ENCODE measurements at regions not wholly inside any gene's neighbourhood (a gene's known extent, or its start where the extent isn't known, plus 50 kb on each side); places are given as distances from the start of the nearest gene placed in this dataset.

- Histone ChIP-seq H3K4me1 (ENCODE audit: insufficient read depth) (no peaks in the 10 kb centered on the region), H4K20me1 (ENCODE audit: insufficient read depth) (no peaks in the 10 kb centered on the region), H3F3A (ENCODE audit: insufficient read depth) (0 out of 2 replicates have a peak, but pooled peaks cover 5% of the 10 kb centered on the region), H3K4me3 (no peak overlapping the region), H3K9ac (no peak overlapping the region), H3K9me2 (ENCODE audit: insufficient read depth) (no peaks in the 10 kb centered on the region), H3K79me2 (ENCODE audit: insufficient read depth) (no peaks in the 10 kb centered on the region), H3K9me3 (ENCODE audit: low read depth) (no peaks in the 10 kb centered on the region), H3K4me2 (ENCODE audit: unreplicated experiment) (no peak overlapping the region), H3K27ac (no peak overlapping the region), H3K27me3 (replicated peaks; ENCODE audit: insufficient read depth) (no peaks in the 10 kb centered on the region), H3K36me3 (ENCODE audit: low read depth) (no peaks in the 10 kb centered on the region), H2AFZ (no peak overlapping the region)
- DNase-seq: no peak
- WGBS, 2 experiments (ENCODE audit: low coverage in 1 of 2, low lambda C conversion rate in 2 of 2, missing lambda C conversion rate in 2 of 2): 44 to 47% methylated on average over 3 of the region's 3 CpGs
- in situ Hi-C loops (cut with MboI): no loop called here
- TF ChIP-seq EZH2phosphoT487 (IDR thresholded peaks at IDR 0.05; ENCODE audit: insufficient read depth, low read depth) (no peak), EZH2 (IDR thresholded peaks at IDR 0.05; ENCODE audit: insufficient read depth, poor library complexity, severe bottlenecking) (no peak)
Measured at GRCh38 chr4:155590796-155591585, 75.7 kb upstream of the GUCY1A1 start.

DNA sequence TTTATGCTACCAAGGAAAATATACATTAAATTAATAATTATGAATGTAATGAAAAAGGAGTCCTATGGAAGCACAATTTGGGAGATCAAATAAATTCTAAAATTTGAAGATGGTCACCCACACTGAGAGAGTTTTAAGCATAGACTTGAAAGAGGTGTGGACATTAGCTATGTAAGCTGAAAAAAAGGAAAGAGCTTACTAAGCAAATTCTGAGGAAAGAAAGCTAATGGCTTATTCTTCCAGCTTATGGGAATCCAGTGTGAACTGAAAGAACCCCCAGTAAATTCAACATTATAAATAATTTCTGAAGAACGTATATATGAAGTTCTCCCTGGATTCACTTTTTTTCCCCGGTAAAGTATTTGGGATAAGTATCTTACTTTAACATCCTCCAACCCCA lies 78.2 kb upstream of the GUCY1A1 start:
- no peaks in the 10 kb centered on the region for H3K79me2 ChIP-seq (ENCODE audit: insufficient read depth)
- in situ Hi-C loops (cut with MboI): no loop called here
- no peak overlapping the region for H3K4me3 ChIP-seq
- H3K27ac ChIP-seq: no peak overlapping the region
- TF ChIP-seq EZH2 (IDR thresholded peaks at IDR 0.05; ENCODE audit: insufficient read depth, poor library complexity, severe bottlenecking) (no peak), EZH2phosphoT487 (IDR thresholded peaks at IDR 0.05; ENCODE audit: insufficient read depth, low read depth) (no peak)
- H2AFZ ChIP-seq: no peak overlapping the region
- no peaks in the 10 kb centered on the region for H3K36me3 ChIP-seq (ENCODE audit: low read depth)
- H3K9ac ChIP-seq: no peak overlapping the region
- H4K20me1 ChIP-seq (ENCODE audit: insufficient read depth): no peaks in the 10 kb centered on the region
- H3K27me3 ChIP-seq (replicated peaks; ENCODE audit: insufficient read depth): no peaks in the 10 kb centered on the region
- H3K4me1 ChIP-seq (ENCODE audit: insufficient read depth): 0 out of 2 replicates have a peak, but pooled peaks cover under 1% of the 10 kb centered on the region
- H3K9me3 ChIP-seq (ENCODE audit: low read depth): no peaks in the 10 kb centered on the region
- 53 to 65% methylated on average over 2 of the region's 2 CpGs for WGBS, 2 experiments (ENCODE audit: low coverage in 1 of 2, low lambda C conversion rate in 2 of 2, missing lambda C conversion rate in 2 of 2)
- DNase-seq: no peak
- no peak overlapping the region for H3K4me2 ChIP-seq (ENCODE audit: unreplicated experiment)
- no peaks in the 10 kb centered on the region for H3K9me2 ChIP-seq (ENCODE audit: insufficient read depth)
- peaks cover 8% of the 10 kb centered on the region for H3F3A ChIP-seq (ENCODE audit: insufficient read depth)

DNA sequence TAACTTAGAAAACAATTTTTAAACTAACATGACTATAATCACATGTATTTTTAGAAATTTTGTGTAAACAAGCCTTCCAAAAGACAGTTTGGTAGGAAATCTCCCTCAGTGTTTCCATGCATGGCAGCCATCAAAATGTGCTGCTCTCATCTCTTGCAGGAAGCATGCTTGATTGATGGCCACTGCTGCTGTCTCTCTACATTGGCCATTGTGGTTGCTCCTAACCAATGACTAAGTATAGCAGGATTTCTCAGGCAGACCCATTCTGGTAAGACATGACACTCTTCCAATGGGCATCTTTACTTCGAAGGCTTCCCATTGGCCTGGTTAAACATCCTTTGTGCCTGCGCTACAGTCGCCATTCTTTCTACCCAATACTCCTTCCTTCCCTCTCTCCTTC lies 78.9 kb upstream of the GUCY1A1 start:
- Histone ChIP-seq H3K4me3 (no peak overlapping the region), H3K4me2 (ENCODE audit: unreplicated experiment) (no peak overlapping the region), H3K79me2 (ENCODE audit: insufficient read depth) (no peaks in the 10 kb centered on the region), H3K27ac (no peak overlapping the region), H3K36me3 (ENCODE audit: low read depth) (no peaks in the 10 kb centered on the region), H3K9me3 (ENCODE audit: low read depth) (no peaks in the 10 kb centered on the region), H4K20me1 (ENCODE audit: insufficient read depth) (no peaks in the 10 kb centered on the region), H2AFZ (no peak overlapping the region), H3K27me3 (replicated peaks; ENCODE audit: insufficient read depth) (no peaks in the 10 kb centered on the region), H3K9ac (no peak overlapping the region), H3K4me1 (ENCODE audit: insufficient read depth) (0 out of 2 replicates have a peak, but pooled peaks cover 7% of the 10 kb centered on the region), H3K9me2 (ENCODE audit: insufficient read depth) (no peaks in the 10 kb centered on the region), H3F3A (ENCODE audit: insufficient read depth) (peaks cover 10% of the 10 kb centered on the region)
- 82 to 91% methylated on average over 3 of the region's 3 CpGs for WGBS, 2 experiments (ENCODE audit: low coverage in 1 of 2, low lambda C conversion rate in 2 of 2, missing lambda C conversion rate in 2 of 2)
- no peak for DNase-seq
- no peak for TF ChIP-seq EZH2 (IDR thresholded peaks at IDR 0.05; ENCODE audit: insufficient read depth, poor library complexity, severe bottlenecking)
- no peak for TF ChIP-seq EZH2phosphoT487 (IDR thresholded peaks at IDR 0.05; ENCODE audit: insufficient read depth, low read depth)
- in situ Hi-C loops (cut with MboI): no loop called here

GRCh38 chr4:155582971-155583437 lies 83.6 kb upstream of the GUCY1A1 start:
- Histone ChIP-seq H3F3A (ENCODE audit: insufficient read depth) (peaks cover 10% of the 10 kb centered on the region), H3K27me3 (replicated peaks; ENCODE audit: insufficient read depth) (no peaks in the 10 kb centered on the region), H3K4me1 (ENCODE audit: insufficient read depth) (peaks cover 17% of the 10 kb centered on the region; the same call in 1 of the 2 replicates), H3K9me3 (ENCODE audit: low read depth) (no peaks in the 10 kb centered on the region), H3K36me3 (ENCODE audit: low read depth) (no peaks in the 10 kb centered on the region), H3K79me2 (ENCODE audit: insufficient read depth) (no peaks in the 10 kb centered on the region), H3K27ac (peak overlapping the region; percentile 26), H3K4me3 (0 out of 2 replicates have a peak overlapping the region, but pooled peaks have one; percentile 3), H3K9ac (no peak overlapping the region), H3K9me2 (ENCODE audit: insufficient read depth) (no peaks in the 10 kb centered on the region), H3K4me2 (ENCODE audit: unreplicated experiment) (peak overlapping the region; percentile 39), H4K20me1 (ENCODE audit: insufficient read depth) (no peaks in the 10 kb centered on the region), H2AFZ (peak overlapping the region; percentile 15; the same call in 1 of the 2 replicates)
- no peak for TF ChIP-seq EZH2phosphoT487 (IDR thresholded peaks at IDR 0.05; ENCODE audit: insufficient read depth, low read depth)
- DNase-seq: peak; percentile 72
- in situ Hi-C loops (cut with MboI): no loop called here
- WGBS, 2 experiments (ENCODE audit: low coverage in 1 of 2, low lambda C conversion rate in 2 of 2, missing lambda C conversion rate in 2 of 2): 39 to 44% methylated on average over 4 of the region's 4 CpGs

Measured in GM23248 (cell line).